ENCODE measurements at regions not wholly inside any gene's neighbourhood (a gene's known extent, or its start where the extent isn't known, plus 50 kb on each side); places are given as distances from the start of the nearest gene placed in this dataset.

- TF ChIP-seq, protein P1, sequence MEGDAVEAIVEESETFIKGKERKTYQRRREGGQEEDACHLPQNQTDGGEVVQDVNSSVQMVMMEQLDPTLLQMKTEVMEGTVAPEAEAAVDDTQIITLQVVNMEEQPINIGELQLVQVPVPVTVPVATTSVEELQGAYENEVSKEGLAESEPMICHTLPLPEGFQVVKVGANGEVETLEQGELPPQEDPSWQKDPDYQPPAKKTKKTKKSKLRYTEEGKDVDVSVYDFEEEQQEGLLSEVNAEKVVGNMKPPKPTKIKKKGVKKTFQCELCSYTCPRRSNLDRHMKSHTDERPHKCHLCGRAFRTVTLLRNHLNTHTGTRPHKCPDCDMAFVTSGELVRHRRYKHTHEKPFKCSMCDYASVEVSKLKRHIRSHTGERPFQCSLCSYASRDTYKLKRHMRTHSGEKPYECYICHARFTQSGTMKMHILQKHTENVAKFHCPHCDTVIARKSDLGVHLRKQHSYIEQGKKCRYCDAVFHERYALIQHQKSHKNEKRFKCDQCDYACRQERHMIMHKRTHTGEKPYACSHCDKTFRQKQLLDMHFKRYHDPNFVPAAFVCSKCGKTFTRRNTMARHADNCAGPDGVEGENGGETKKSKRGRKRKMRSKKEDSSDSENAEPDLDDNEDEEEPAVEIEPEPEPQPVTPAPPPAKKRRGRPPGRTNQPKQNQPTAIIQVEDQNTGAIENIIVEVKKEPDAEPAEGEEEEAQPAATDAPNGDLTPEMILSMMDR (IDR thresholded peaks at IDR 0.05; ENCODE audit: low read depth, low read length) = no peak
- H3K9me3 ChIP-seq (ENCODE audit: severe bottlenecking) = no peaks in the 10 kb centered on the region
- no peak for DNase-seq
- no peaks in the 10 kb centered on the region for H3K36me3 ChIP-seq
- no peaks in the 10 kb centered on the region for H3K27me3 ChIP-seq (ENCODE audit: insufficient read depth, low read depth, severe bottlenecking)
- no peak overlapping the region for H3K4me3 ChIP-seq (ENCODE audit: low read depth, low read length)
- H3K27ac ChIP-seq = no peak overlapping the region
Measured at GRCh38 chr6:156026486-156027247, 571.0 kb upstream of the NOX3 start.

GRCh38 chr6:156024339-156024738 is 568.7 kb upstream of the NOX3 start:
- Histone ChIP-seq H3K27ac (no peak overlapping the region), H3K27me3 (ENCODE audit: insufficient read depth, low read depth, severe bottlenecking) (no peaks in the 10 kb centered on the region), H3K36me3 (no peaks in the 10 kb centered on the region), H3K4me3 (ENCODE audit: low read depth, low read length) (no peak overlapping the region), H3K9me3 (ENCODE audit: severe bottlenecking) (no peaks in the 10 kb centered on the region)
- DNase-seq = no peak
- TF ChIP-seq, protein P1 (IDR thresholded peaks at IDR 0.05; ENCODE audit: low read depth, low read length) = no peak

- Histone ChIP-seq H3K36me3 (no peaks in the 10 kb centered on the region), H3K27ac (no peak overlapping the region), H3K27me3 (ENCODE audit: insufficient read depth, low read depth, severe bottlenecking) (no peaks in the 10 kb centered on the region), H3K9me3 (ENCODE audit: severe bottlenecking) (no peaks in the 10 kb centered on the region), H3K4me3 (ENCODE audit: low read depth, low read length) (no peak overlapping the region)
- TF ChIP-seq, protein P1 (IDR thresholded peaks at IDR 0.05; ENCODE audit: low read depth, low read length) = no peak
- no peak for DNase-seq
Measured at GRCh38 chr6:156021746-156022396, 566.2 kb upstream of the NOX3 start.

- Histone ChIP-seq H3K27me3 (ENCODE audit: insufficient read depth, low read depth, severe bottlenecking) (no peaks in the 10 kb centered on the region), H3K36me3 (no peaks in the 10 kb centered on the region), H3K9me3 (ENCODE audit: severe bottlenecking) (no peaks in the 10 kb centered on the region), H3K4me3 (ENCODE audit: low read depth, low read length) (no peak overlapping the region), H3K27ac (no peak overlapping the region)
- no peak for DNase-seq
- TF ChIP-seq, protein P1 (IDR thresholded peaks at IDR 0.05; ENCODE audit: low read depth, low read length) = no peak
Measured at GRCh38 chr6:156017838-156018237, 562.2 kb upstream of the NOX3 start.

DNA sequence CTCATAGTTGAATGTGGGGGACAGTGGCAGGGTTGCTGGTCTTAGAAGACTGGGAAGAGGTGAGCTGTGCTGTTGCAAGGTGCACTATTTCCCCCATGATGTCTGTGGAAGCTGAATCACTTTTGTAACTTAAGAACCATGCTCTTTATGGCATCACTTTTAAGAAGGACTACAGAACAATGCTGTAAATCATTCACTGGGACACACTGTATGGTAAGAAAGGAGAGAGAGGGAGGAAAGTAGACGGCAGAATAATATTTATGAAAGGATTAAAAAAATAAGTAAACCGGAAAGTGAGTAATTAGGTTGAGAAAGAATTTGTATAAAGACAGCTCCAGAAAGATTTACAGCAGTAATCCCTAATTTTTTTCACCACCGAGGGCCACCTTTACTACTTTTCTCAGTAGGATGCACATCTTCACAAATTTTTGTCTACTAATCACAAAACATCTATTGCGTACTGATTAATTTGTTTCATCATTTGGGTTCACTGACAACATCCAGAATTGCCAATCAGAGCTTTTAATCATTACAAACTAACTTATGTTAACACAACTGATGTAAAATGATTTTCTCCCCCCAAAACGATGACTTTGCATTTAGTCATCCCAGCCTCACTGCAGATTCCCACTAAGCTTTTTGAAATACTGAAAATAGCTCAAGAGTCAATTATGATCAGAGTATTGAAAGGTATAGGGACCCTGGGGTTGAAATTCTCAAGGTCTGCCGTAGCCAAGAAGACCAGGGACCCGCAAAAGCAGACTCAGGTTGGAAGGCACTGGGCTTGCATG is 560.7 kb upstream of the NOX3 start:
- DNase-seq = no peak
- TF ChIP-seq, protein P1 (IDR thresholded peaks at IDR 0.05; ENCODE audit: low read depth, low read length) = no peak
- no peaks in the 10 kb centered on the region for H3K36me3 ChIP-seq
- H3K4me3 ChIP-seq (ENCODE audit: low read depth, low read length) = no peak overlapping the region
- H3K27ac ChIP-seq = no peak overlapping the region
- H3K9me3 ChIP-seq (ENCODE audit: severe bottlenecking) = no peaks in the 10 kb centered on the region
- no peaks in the 10 kb centered on the region for H3K27me3 ChIP-seq (ENCODE audit: insufficient read depth, low read depth, severe bottlenecking)

Data from WERI-Rb-1 (cell line).